Nephron progenitor cell (in vitro differentiated cells): ENCODE measurements at regions not wholly inside any gene's neighbourhood (a gene's known extent, or its start where the extent isn't known, plus 50 kb on each side); places are given as distances from the start of the nearest gene placed in this dataset.
"Not testable (repeated sequence)": the region's sequence is repeated elsewhere in the genome, so short reads cannot be mapped to it uniquely, and the experiment has no call there.

Source experiments
- DNase-seq: peaks from one replicate; pipeline ENCODE4 v3.0.0; 2021
- H3K27ac Mint-ChIP-seq: 2 replicates; pipeline ENCODE4 v1.8.0; 2021; ENCODE audit warnings: mild to moderate bottlenecking, moderate library complexity, mixed read lengths
- H3K27me3 Mint-ChIP-seq: 2 replicates; pipeline ENCODE4 v1.8.0; 2021; ENCODE audit warnings: mild to moderate bottlenecking, low read depth, mixed read lengths; ENCODE audit not compliant: poor library complexity
- H3K36me3 Mint-ChIP-seq: 2 replicates; pipeline ENCODE4 v1.8.0; 2021; ENCODE audit warnings: low read depth, mixed read lengths
- H3K4me1 Mint-ChIP-seq: 2 replicates; pipeline ENCODE4 v1.8.0; 2021; ENCODE audit warnings: mixed read lengths
- H3K4me3 Mint-ChIP-seq: 2 replicates; pipeline ENCODE4 v1.8.0; 2021; ENCODE audit warnings: mild to moderate bottlenecking, moderate library complexity, mixed read lengths
- H3K9me3 Mint-ChIP-seq: 2 replicates; pipeline ENCODE4 v1.8.0; 2021; ENCODE audit warnings: mild to moderate bottlenecking, moderate library complexity, mixed read lengths
- CTCF ChIP-seq: fragments of 200-600 bp; sonication (generic); IDR thresholded peaks from 2 replicates; pipeline ENCODE4 v1.5.0; 2021; ENCODE audit warnings: antibody characterized with exemption

DNA sequence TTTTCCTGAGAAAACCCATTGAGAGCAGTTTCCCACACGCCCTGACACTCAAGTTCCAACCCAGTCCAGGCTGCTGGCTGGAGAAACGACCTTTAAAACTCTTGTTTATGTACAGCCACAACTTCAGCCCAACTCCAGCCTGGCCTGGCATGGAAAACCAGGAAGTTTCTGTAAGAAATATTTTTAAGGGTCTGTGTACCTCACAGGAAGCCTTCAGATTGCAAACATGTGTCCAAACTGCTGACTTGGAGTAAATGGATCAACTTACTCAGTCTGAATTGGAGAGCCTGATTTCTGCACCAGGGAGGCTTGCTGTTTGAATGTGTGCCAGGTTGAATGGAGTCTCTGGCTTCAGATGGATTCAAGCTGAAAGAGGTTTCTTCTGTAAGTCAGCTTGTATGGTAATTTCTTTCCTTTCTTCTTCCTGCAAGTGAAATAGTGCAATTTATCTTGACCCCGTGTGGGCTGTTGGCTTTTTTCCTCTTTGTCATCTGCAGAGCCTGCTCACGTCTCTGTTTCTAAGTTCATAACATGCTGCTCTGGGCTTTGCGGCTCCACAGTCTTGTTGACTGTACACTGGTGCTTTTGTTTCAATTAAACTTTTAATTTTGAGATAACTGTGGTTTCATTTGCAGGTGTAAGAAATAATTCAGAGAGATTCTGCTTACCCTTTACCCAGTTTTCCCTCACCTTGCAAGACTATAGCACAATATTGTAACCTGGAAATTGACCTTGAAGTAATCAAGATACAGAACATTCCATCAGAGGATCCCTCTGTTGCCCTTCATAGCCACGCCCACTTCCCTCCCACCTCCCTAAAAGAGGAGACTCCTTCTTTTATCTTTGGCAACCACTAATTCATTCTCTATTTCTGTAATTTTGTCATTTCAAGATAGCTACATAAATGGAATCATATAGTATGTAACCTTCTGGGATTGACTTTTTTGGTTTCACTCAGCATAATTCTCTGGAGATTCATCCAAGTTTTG, 109.7 kb upstream of the PRMT8 start:
- no peak for DNase-seq
- Mint-ChIP-seq H3K27ac (no peak overlapping the region), H3K36me3 (no peaks in the 10 kb centered on the region), H3K4me1 (peaks cover 18% of the 10 kb centered on the region), H3K27me3 (peaks cover 9% of the 10 kb centered on the region), H3K9me3 (peaks cover 3% of the 10 kb centered on the region), H3K4me3 (no peak overlapping the region)
- TF ChIP-seq CTCF: no peak

DNA sequence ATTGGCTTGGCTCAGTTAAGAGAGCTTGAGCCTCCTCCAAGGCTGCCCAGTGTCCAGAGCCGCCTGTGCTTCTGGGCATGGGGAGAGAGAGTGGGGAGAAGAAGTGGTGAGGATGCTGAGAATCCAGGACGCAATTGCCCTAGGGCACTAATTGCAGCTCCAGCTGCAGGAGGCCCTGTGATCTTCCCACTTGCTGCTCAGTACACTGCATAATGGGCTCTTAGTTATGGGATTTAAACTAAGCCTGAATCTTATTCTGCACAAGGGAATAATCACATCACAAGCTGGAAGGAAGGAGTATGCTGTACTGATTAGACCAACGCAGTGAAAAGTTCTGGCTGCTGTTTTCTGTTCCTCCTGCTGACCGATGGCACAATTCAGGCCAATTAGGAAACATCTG, 101.0 kb upstream of the PRMT8 start:
- Mint-ChIP-seq H3K4me1 (peaks cover 5% of the 10 kb centered on the region), H3K27ac (no peak overlapping the region), H3K27me3 (peaks cover 12% of the 10 kb centered on the region), H3K36me3 (no peaks in the 10 kb centered on the region), H3K4me3 (no peak overlapping the region), H3K9me3 (peaks cover 11% of the 10 kb centered on the region)
- DNase-seq: no peak
- no peak for TF ChIP-seq CTCF

DNA sequence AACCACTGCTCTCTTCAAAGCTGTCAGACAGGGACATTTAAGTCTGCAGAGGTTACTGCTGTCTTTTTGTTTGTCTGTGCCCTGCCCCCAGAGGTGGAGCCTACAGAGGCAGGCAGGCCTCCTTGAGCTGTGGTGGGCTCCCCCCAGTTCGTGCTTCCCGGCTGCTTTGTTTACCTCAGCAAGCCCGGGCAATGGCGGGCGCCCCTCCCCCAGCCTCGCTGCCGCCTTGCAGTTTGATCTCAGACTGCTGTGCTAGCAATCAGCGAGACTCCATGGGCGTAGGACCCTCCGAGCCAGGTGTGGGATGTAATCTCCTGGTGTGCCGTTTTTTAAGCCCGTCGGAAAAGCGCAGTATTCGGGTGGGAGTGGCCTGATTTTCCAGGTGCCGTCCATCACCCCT, 93.4 kb upstream of the PRMT8 start:
- Mint-ChIP-seq H3K4me3 (peak overlapping the region; percentile 30), H3K9me3 (peaks cover 52% of the 10 kb centered on the region), H3K27me3 (peaks cover 15% of the 10 kb centered on the region)
- not testable (repeated sequence) for H3K4me1 Mint-ChIP-seq, H3K36me3 Mint-ChIP-seq, H3K27ac Mint-ChIP-seq
- DNase-seq: peak; percentile 16

DNA sequence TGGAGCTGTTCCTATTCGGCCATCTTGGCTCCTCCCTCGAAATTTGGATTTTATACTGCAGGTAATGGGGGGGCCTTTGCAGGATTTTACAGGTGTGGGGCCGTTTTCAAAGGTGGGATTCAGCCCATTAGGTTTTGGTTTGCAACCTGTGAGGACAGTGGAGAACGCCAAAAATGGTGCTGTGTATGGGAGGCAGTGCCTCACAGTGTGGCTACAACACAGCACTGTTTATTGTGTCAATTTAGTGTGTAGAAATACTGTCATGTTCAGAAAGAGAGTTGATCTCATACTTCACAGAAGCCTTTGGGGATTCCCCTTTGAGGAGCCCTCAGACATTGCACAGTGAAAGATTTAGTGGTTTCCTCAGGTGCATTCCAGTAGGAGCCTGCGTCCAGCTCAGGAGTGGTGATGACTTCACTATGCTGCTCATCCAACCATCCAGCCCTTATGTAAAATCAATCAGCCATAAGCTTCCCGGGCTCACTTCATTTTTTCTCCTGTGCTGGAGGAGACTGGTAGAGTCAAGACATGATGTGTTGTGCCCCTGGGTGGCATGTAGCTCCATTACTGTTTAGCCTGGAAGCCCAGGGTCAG, 92.7 kb upstream of the PRMT8 start:
- H3K36me3 Mint-ChIP-seq: peaks cover 9% of the 10 kb centered on the region
- no peak for DNase-seq
- H3K9me3 Mint-ChIP-seq: peaks cover 59% of the 10 kb centered on the region
- H3K27me3 Mint-ChIP-seq: peaks cover 15% of the 10 kb centered on the region
- H3K4me1 Mint-ChIP-seq: no peaks in the 10 kb centered on the region
- no peak overlapping the region for H3K27ac Mint-ChIP-seq
- H3K4me3 Mint-ChIP-seq: peak overlapping the region; percentile 30
- no peak for TF ChIP-seq CTCF

GRCh38 chr12:3405821-3406220, 85.2 kb upstream of the PRMT8 start:
- TF ChIP-seq CTCF: no peak
- Mint-ChIP-seq H3K9me3 (peaks cover 92% of the 10 kb centered on the region), H3K4me3 (no peak overlapping the region), H3K27me3 (peaks cover 7% of the 10 kb centered on the region), H3K27ac (no peak overlapping the region), H3K36me3 (peaks cover 20% of the 10 kb centered on the region), H3K4me1 (no peaks in the 10 kb centered on the region)
- no peak for DNase-seq

DNA sequence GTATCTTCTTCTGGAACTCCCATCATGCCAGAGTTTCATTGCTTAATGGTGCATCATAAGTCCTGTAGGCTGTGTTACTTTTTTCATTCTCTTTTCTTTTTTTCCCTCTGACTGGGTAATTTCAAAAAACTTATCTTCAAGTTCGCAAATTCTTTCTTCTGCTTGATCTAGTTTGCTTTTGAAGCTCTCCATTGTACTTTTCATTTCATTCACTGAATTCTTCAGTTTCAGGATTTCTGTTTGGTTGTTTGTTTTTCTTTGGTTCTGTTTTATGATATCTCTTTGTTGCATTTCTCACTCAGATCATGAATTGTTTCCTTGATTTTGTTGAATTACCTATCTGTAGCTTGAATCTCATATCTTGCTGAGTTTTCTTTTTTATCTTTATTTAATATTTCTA, 83.3 kb upstream of the PRMT8 start:
- Mint-ChIP-seq H3K4me3 (no peak overlapping the region), H3K36me3 (peaks cover 20% of the 10 kb centered on the region), H3K27me3 (no peaks in the 10 kb centered on the region), H3K27ac (no peak overlapping the region), H3K4me1 (no peaks in the 10 kb centered on the region), H3K9me3 (peaks cover 79% of the 10 kb centered on the region)
- DNase-seq: no peak
- TF ChIP-seq CTCF: no peak
